Fibroblast of lung (primary cell): ENCODE measurements at regions not wholly inside any gene's neighbourhood (a gene's known extent, or its start where the extent isn't known, plus 50 kb on each side); places are given as distances from the start of the nearest gene placed in this dataset.

Source experiments
- CTCF ChIP-seq, 2 donors: IDR thresholded peaks in 1 of 2; conservative IDR thresholded peaks in 1 of 2; 1 replicate in 1 of 2; 2 replicates in 1 of 2; pipeline ENCODE4 v1.5.1; 2011 to 2012; ENCODE audit warnings: low read length in 2 of 2, control low read depth in 1 of 2, inconsistent platforms in 1 of 2, low read depth in 1 of 2, mild to moderate bottlenecking in 1 of 2
- EZH2 ChIP-seq: IDR thresholded peaks from 2 replicates; pipeline ENCODE4 v1.5.1; 2012; ENCODE audit warnings: low read length, control low read depth, mild to moderate bottlenecking; ENCODE audit errors: missing control alignments

- TF ChIP-seq EZH2 = no peak
- TF ChIP-seq CTCF (conservative IDR thresholded peaks at IDR 0.05 in 1 of 2, IDR thresholded peaks at IDR 0.05 in 1 of 2; ENCODE audit: low read depth in 1 of 2, low read length in 2 of 2) = no peak
These were observed 806.9 kb downstream of the TNS3 start for GRCh38 chr7:46775020-46775419.
